ENCODE measurements at regions not wholly inside any gene's neighbourhood (a gene's known extent, or its start where the extent isn't known, plus 50 kb on each side); places are given as distances from the start of the nearest gene placed in this dataset.

- ChIA-PET POLR2A (ENCODE audit: unreplicated experiment) (no interaction called here), CTCF (no interaction called here)
- Histone ChIP-seq H2AFZ (ENCODE audit: low read length) (no peak overlapping the region), H3K36me3 (ENCODE audit: low read depth, low read length) (no peaks in the 10 kb centered on the region), H3K9ac (ENCODE audit: low read length) (no peak overlapping the region), H3K27me3 (ENCODE audit: low read length) (no peaks in the 10 kb centered on the region), H3K4me2 (ENCODE audit: low read length) (no peak overlapping the region), H4K20me1 (ENCODE audit: low read length) (no peaks in the 10 kb centered on the region), H3K9me2 (replicated peaks; ENCODE audit: low read length) (no peaks in the 10 kb centered on the region), H3F3A (ENCODE audit: low read length, unreplicated experiment) (no peaks in the 10 kb centered on the region), H3K79me2 (ENCODE audit: low read length) (no peaks in the 10 kb centered on the region), H3K4me3 (ENCODE audit: low read length) (no peak overlapping the region), H3K9me3 (ENCODE audit: low read length) (no peaks in the 10 kb centered on the region), H3K27ac (ENCODE audit: low read length) (no peak overlapping the region), H3K4me1 (ENCODE audit: insufficient read depth, low read length) (no peaks in the 10 kb centered on the region)
- ATAC-seq (no peak), DNase-seq (no peak)
- BruUV-seq (replicated peaks), result no TSS peak
- intact Hi-C loops (cut with micrococcal nuclease), result no loop called here
- no peak for TF ChIP-seq EZH2phosphoT487 (IDR thresholded peaks at IDR 0.05; ENCODE audit: borderline replicate concordance, low read length)
- TF ChIP-seq, protein P1, sequence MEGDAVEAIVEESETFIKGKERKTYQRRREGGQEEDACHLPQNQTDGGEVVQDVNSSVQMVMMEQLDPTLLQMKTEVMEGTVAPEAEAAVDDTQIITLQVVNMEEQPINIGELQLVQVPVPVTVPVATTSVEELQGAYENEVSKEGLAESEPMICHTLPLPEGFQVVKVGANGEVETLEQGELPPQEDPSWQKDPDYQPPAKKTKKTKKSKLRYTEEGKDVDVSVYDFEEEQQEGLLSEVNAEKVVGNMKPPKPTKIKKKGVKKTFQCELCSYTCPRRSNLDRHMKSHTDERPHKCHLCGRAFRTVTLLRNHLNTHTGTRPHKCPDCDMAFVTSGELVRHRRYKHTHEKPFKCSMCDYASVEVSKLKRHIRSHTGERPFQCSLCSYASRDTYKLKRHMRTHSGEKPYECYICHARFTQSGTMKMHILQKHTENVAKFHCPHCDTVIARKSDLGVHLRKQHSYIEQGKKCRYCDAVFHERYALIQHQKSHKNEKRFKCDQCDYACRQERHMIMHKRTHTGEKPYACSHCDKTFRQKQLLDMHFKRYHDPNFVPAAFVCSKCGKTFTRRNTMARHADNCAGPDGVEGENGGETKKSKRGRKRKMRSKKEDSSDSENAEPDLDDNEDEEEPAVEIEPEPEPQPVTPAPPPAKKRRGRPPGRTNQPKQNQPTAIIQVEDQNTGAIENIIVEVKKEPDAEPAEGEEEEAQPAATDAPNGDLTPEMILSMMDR (conservative IDR thresholded peaks at IDR 0.05; ENCODE audit: low read depth, low read length), result no peak
- no peak for TF ChIP-seq EZH2 (IDR thresholded peaks at IDR 0.05; ENCODE audit: low read length, unreplicated experiment)
Observed at GRCh38 chr2:129673847-129674711, 305.4 kb upstream of the RAB6C start.

- ATAC-seq, result no peak
- Histone ChIP-seq H3K79me2 (ENCODE audit: low read length) (no peaks in the 10 kb centered on the region), H3F3A (ENCODE audit: low read length, unreplicated experiment) (no peaks in the 10 kb centered on the region), H3K4me3 (ENCODE audit: low read length) (no peak overlapping the region), H3K4me2 (ENCODE audit: low read length) (no peak overlapping the region), H3K9ac (ENCODE audit: low read length) (no peak overlapping the region), H3K27me3 (ENCODE audit: low read length) (no peaks in the 10 kb centered on the region), H3K36me3 (ENCODE audit: low read depth, low read length) (no peaks in the 10 kb centered on the region), H3K9me2 (replicated peaks; ENCODE audit: low read length) (no peaks in the 10 kb centered on the region), H2AFZ (ENCODE audit: low read length) (no peak overlapping the region), H3K27ac (ENCODE audit: low read length) (no peak overlapping the region), H4K20me1 (ENCODE audit: low read length) (no peaks in the 10 kb centered on the region), H3K4me1 (ENCODE audit: insufficient read depth, low read length) (no peaks in the 10 kb centered on the region), H3K9me3 (ENCODE audit: low read length) (no peaks in the 10 kb centered on the region)
- intact Hi-C loops (cut with micrococcal nuclease), result no loop called here
- POLR2A ChIA-PET (ENCODE audit: unreplicated experiment), result no interaction called here
- BruUV-seq (replicated peaks), result no TSS peak
- TF ChIP-seq, protein P1 (conservative IDR thresholded peaks at IDR 0.05; ENCODE audit: low read depth, low read length), result no peak
- TF ChIP-seq EZH2 (IDR thresholded peaks at IDR 0.05; ENCODE audit: low read length, unreplicated experiment) (no peak), EZH2phosphoT487 (IDR thresholded peaks at IDR 0.05; ENCODE audit: borderline replicate concordance, low read length) (no peak)
- no peak for DNase-seq
- CTCF ChIA-PET, result no interaction called here
Observed at GRCh38 chr2:129678751-129679150, 300.7 kb upstream of the RAB6C start.

DNA sequence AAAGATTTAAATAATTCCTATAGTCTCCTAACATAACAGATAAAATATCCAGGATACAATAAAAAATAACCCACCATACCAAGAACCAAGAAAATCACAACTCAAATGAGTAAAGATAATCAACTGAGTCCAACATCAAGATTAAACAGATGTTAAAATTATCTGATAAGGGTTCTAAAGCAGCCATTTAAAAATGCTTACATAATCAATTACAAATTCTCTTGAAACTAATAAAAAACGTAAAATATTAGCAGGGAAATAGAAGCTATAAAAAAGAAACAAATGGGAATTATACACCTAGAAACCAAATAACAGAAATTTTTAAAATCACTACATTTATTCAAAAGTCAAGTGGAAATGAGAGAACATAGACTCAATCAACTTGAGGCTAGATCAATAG lies 297.7 kb upstream of the RAB6C start:
- Histone ChIP-seq H3K27me3 (ENCODE audit: low read length) (no peaks in the 10 kb centered on the region), H3K36me3 (ENCODE audit: low read depth, low read length) (no peaks in the 10 kb centered on the region), H3K4me2 (ENCODE audit: low read length) (no peak overlapping the region), H3K4me1 (ENCODE audit: insufficient read depth, low read length) (no peaks in the 10 kb centered on the region), H4K20me1 (ENCODE audit: low read length) (no peaks in the 10 kb centered on the region), H3K4me3 (ENCODE audit: low read length) (no peak overlapping the region), H3F3A (ENCODE audit: low read length, unreplicated experiment) (no peaks in the 10 kb centered on the region), H3K9me2 (replicated peaks; ENCODE audit: low read length) (no peaks in the 10 kb centered on the region), H3K9ac (ENCODE audit: low read length) (no peak overlapping the region), H2AFZ (ENCODE audit: low read length) (no peak overlapping the region), H3K9me3 (ENCODE audit: low read length) (no peaks in the 10 kb centered on the region), H3K27ac (ENCODE audit: low read length) (no peak overlapping the region), H3K79me2 (ENCODE audit: low read length) (no peaks in the 10 kb centered on the region)
- intact Hi-C loops (cut with micrococcal nuclease), result no loop called here
- ATAC-seq (no peak), DNase-seq (no peak)
- TF ChIP-seq EZH2 (IDR thresholded peaks at IDR 0.05; ENCODE audit: low read length, unreplicated experiment) (no peak), EZH2phosphoT487 (IDR thresholded peaks at IDR 0.05; ENCODE audit: borderline replicate concordance, low read length) (no peak)
- TF ChIP-seq, protein P1 (conservative IDR thresholded peaks at IDR 0.05; ENCODE audit: low read depth, low read length), result no peak
- POLR2A ChIA-PET (ENCODE audit: unreplicated experiment), result no interaction called here
- no TSS peak for BruUV-seq (replicated peaks)
- CTCF ChIA-PET, result no interaction called here
